Astrocyte of the hippocampus (primary cell): ENCODE measurements at regions not wholly inside any gene's neighbourhood (a gene's known extent, or its start where the extent isn't known, plus 50 kb on each side); places are given as distances from the start of the nearest gene placed in this dataset.
A peak's percentile ranks its signal among the peaks of the same experiment; 100 is the strongest.
"Not testable (repeated sequence)": the region's sequence is repeated elsewhere in the genome, so short reads cannot be mapped to it uniquely, and the experiment has no call there.

Experiments
- DNase-seq: peaks from one replicate; pipeline ENCODE4 v3.0.0; 2011; ENCODE audit warnings: low read depth, low spot score

GRCh38 chr10:84700668-84701369, 372.4 kb downstream of the CCSER2 start:
- DNase-seq: no peak

- no peak for DNase-seq
Measured at GRCh38 chr10:84701370-84701720, 373.0 kb downstream of the CCSER2 start.

- no peak for DNase-seq
Measured at GRCh38 chr10:84704101-84704500, 375.7 kb downstream of the CCSER2 start.

- DNase-seq: no peak
Measured at GRCh38 chr10:84706431-84706830, 378.0 kb downstream of the CCSER2 start.

GRCh38 chr10:84706875-84707274, 378.5 kb downstream of the CCSER2 start:
- no peak for DNase-seq

GRCh38 chr10:84715911-84716310, 387.5 kb downstream of the CCSER2 start:
- DNase-seq: peak; percentile 51

- DNase-seq: no peak
Measured at GRCh38 chr10:84718877-84719616, 390.7 kb downstream of the CCSER2 start.

- DNase-seq: no peak
Measured at GRCh38 chr10:84719687-84720086, 391.3 kb downstream of the CCSER2 start.

GRCh38 chr10:84727398-84727797, 399.0 kb downstream of the CCSER2 start:
- no peak for DNase-seq

GRCh38 chr10:84739126-84739525, 410.7 kb downstream of the CCSER2 start:
- DNase-seq: not testable (repeated sequence)

- no peak for DNase-seq
Measured at GRCh38 chr10:84739641-84740040, 411.3 kb downstream of the CCSER2 start.

GRCh38 chr10:84743483-84743882, 415.1 kb downstream of the CCSER2 start:
- DNase-seq: peak; percentile 20

- DNase-seq: no peak
Measured at GRCh38 chr10:84755311-84755710, 426.9 kb downstream of the CCSER2 start.

GRCh38 chr10:84756653-84757052, 428.3 kb downstream of the CCSER2 start:
- DNase-seq: not testable (repeated sequence)

- not testable (repeated sequence) for DNase-seq
Measured at GRCh38 chr10:84761994-84762614, 433.7 kb downstream of the CCSER2 start.

GRCh38 chr10:84762754-84763394, 434.5 kb downstream of the CCSER2 start:
- DNase-seq: no peak

- no peak for DNase-seq
Measured at GRCh38 chr10:84763965-84764364, 435.6 kb downstream of the CCSER2 start.

GRCh38 chr10:84765086-84765485, 436.7 kb downstream of the CCSER2 start:
- no peak for DNase-seq

- DNase-seq: no peak
Measured at GRCh38 chr10:84765656-84766055, 437.3 kb downstream of the CCSER2 start.

GRCh38 chr10:84766923-84767322, 438.5 kb downstream of the CCSER2 start:
- no peak for DNase-seq

- DNase-seq: no peak
Measured at GRCh38 chr10:84768132-84768531, 439.7 kb downstream of the CCSER2 start.

- no peak for DNase-seq
Measured at GRCh38 chr10:84770824-84771223, 442.4 kb downstream of the CCSER2 start.
